ENCODE measurements at regions not wholly inside any gene's neighbourhood (a gene's known extent, or its start where the extent isn't known, plus 50 kb on each side); places are given as distances from the start of the nearest gene placed in this dataset.
A peak's percentile ranks its signal among the peaks of the same experiment; 100 is the strongest.

GRCh38 chr14:25180221-25180620, 130.3 kb upstream of the STXBP6 start:
- H2AFZ ChIP-seq (ENCODE audit: low read length): no peak overlapping the region
- H4K20me1 ChIP-seq (ENCODE audit: insufficient read depth, low read length): no peaks in the 10 kb centered on the region
- WGBS (ENCODE audit: low lambda C conversion rate): 5% methylated on average over 1 of the region's 1 CpG
- DNase-seq (ENCODE audit: low spot score) (no peak), ATAC-seq (no peak), FAIRE-seq (no peak)
- H3K27me3 ChIP-seq (ENCODE audit: control insufficient read depth in 1 of 2, insufficient read depth in 2 of 2, low read length in 2 of 2): no peaks in the 10 kb centered on the region
- intact Hi-C loops (cut with micrococcal nuclease; ENCODE audit: unreplicated experiment) (no loop called here), in situ Hi-C loops (cut with HindIII; ENCODE audit: extremely low pct_ligation_motif_present, low pct_unique_long_range_greater_than_20kb) (no loop called here)
- no peak overlapping the region for H3K4me2 ChIP-seq (ENCODE audit: low read depth, low read length)
- ChIA-PET POLR2A (no interaction called here), CTCF (ENCODE audit: low intra/inter-chr PET ratio, low total read pairs) (no interaction called here)
- TF ChIP-seq ZNF564 (CRISPR knock-in tag; IDR thresholded peaks at IDR 0.05): peak; percentile 92; the same call in 1 of the 2 replicates
- TF ChIP-seq KDM2A (CRISPR knock-in tag; IDR thresholded peaks at IDR 0.05; ENCODE audit: borderline replicate concordance, low read depth): no peak
- no TSS peak for BruUV-seq (replicated peaks)
- H3K4me3 ChIP-seq (replicated peaks in 1 of 3; ENCODE audit: insufficient read depth in 1 of 3, low read depth in 2 of 3, low read length in 3 of 3): no peak overlapping the region
- H3K9me3 ChIP-seq (ENCODE audit: low read length): peaks cover 34% of the 10 kb centered on the region
- no peaks in the 10 kb centered on the region for H3K36me3 ChIP-seq (replicated peaks in 1 of 2; ENCODE audit: control insufficient read depth in 1 of 2, insufficient read depth in 2 of 2, low read length in 2 of 2)
- no peak overlapping the region for H3K9ac ChIP-seq (ENCODE audit: insufficient read depth, low read depth, low read length)
- no peak overlapping the region for H3K27ac ChIP-seq (ENCODE audit: extremely low read length, insufficient read depth, low read length)
- H3K79me2 ChIP-seq (ENCODE audit: insufficient read depth, low read length): no peaks in the 10 kb centered on the region
- H3K4me1 ChIP-seq (ENCODE audit: insufficient read depth, low read length): no peaks in the 10 kb centered on the region

- ChIA-PET CTCF (ENCODE audit: low intra/inter-chr PET ratio, low total read pairs) (no interaction called here), POLR2A (no interaction called here)
- no TSS peak for BruUV-seq (replicated peaks)
- FAIRE-seq (no peak), ATAC-seq (no peak), DNase-seq (ENCODE audit: low spot score) (no peak)
- Histone ChIP-seq H3K36me3 (replicated peaks in 1 of 2; ENCODE audit: control insufficient read depth in 1 of 2, insufficient read depth in 2 of 2, low read length in 2 of 2) (no peaks in the 10 kb centered on the region), H4K20me1 (ENCODE audit: insufficient read depth, low read length) (no peaks in the 10 kb centered on the region), H3K9me3 (ENCODE audit: low read length) (peaks cover 27% of the 10 kb centered on the region), H3K27me3 (ENCODE audit: control insufficient read depth in 1 of 2, insufficient read depth in 2 of 2, low read length in 2 of 2) (no peaks in the 10 kb centered on the region), H3K9ac (ENCODE audit: insufficient read depth, low read depth, low read length) (no peak overlapping the region), H3K4me1 (ENCODE audit: insufficient read depth, low read length) (no peaks in the 10 kb centered on the region), H3K79me2 (ENCODE audit: insufficient read depth, low read length) (no peaks in the 10 kb centered on the region), H3K4me3 (replicated peaks in 1 of 3; ENCODE audit: insufficient read depth in 1 of 3, low read depth in 2 of 3, low read length in 3 of 3) (no peak overlapping the region), H3K27ac (ENCODE audit: extremely low read length, insufficient read depth, low read length) (no peak overlapping the region), H3K4me2 (ENCODE audit: low read depth, low read length) (no peak overlapping the region), H2AFZ (ENCODE audit: low read length) (no peak overlapping the region)
- intact Hi-C loops (cut with micrococcal nuclease; ENCODE audit: unreplicated experiment) (no loop called here), in situ Hi-C loops (cut with HindIII; ENCODE audit: extremely low pct_ligation_motif_present, low pct_unique_long_range_greater_than_20kb) (no loop called here)
- WGBS (ENCODE audit: low lambda C conversion rate): 3% methylated on average over 3 of the region's 3 CpGs
- TF ChIP-seq ZNF557 (CRISPR knock-in tag; IDR thresholded peaks at IDR 0.05) (no peak), ARHGAP35 (CRISPR knock-in tag; IDR thresholded peaks at IDR 0.05; ENCODE audit: borderline replicate concordance) (no peak), ZNF281 (CRISPR knock-in tag; IDR thresholded peaks at IDR 0.05; ENCODE audit: borderline replicate concordance) (no peak), IRF2 (CRISPR knock-in tag; IDR thresholded peaks at IDR 0.05) (no peak), EHMT2 (IDR thresholded peaks at IDR 0.05; ENCODE audit: borderline replicate concordance, low read depth, low read length) (no peak), MAFF (IDR thresholded peaks at IDR 0.05; ENCODE audit: low read depth, low read length) (no peak)
These were observed 128.3 kb upstream of the STXBP6 start for GRCh38 chr14:25178255-25178654.

All from HepG2 (cell line).